HAP-1 (cell line): ENCODE measurements at regions not wholly inside any gene's neighbourhood (a gene's known extent, or its start where the extent isn't known, plus 50 kb on each side); places are given as distances from the start of the nearest gene placed in this dataset.
A peak's percentile ranks its signal among the peaks of the same experiment; 100 is the strongest.

Experiments
- DNase-seq, 2 experiments: peaks; one replicate each; pipeline ENCODE4 v3.0.0-alpha.2; 2016 to 2020; ENCODE audit warnings: low spot score in 2 of 2
- H3K27me3 ChIP-seq: fragments of 250-450 bp; sonication (Bioruptor Pico); 2 replicates; pipeline ENCODE4 v1.5.1; 2020; ENCODE audit warnings: low read depth, mild to moderate bottlenecking, moderate library complexity
- H3K36me3 ChIP-seq: fragments of 250-450 bp; sonication (Bioruptor Pico); replicated peaks from 2 replicates; pipeline ENCODE4 v1.5.1; 2020; ENCODE audit warnings: mild to moderate bottlenecking
- H3K4me1 ChIP-seq: fragments of 250-450 bp; sonication (Bioruptor Pico); 2 replicates; pipeline ENCODE4 v1.5.1; 2020; ENCODE audit warnings: mild to moderate bottlenecking
- H3K4me3 ChIP-seq: fragments of 250-450 bp; sonication (Bioruptor Pico); 2 replicates; pipeline ENCODE4 v1.5.1; 2020; ENCODE audit warnings: mild to moderate bottlenecking, moderate library complexity
- H3K9me3 ChIP-seq: fragments of 250-450 bp; sonication (Bioruptor Pico); 2 replicates; pipeline ENCODE4 v1.5.1; 2020; ENCODE audit warnings: mild to moderate bottlenecking, moderate library complexity
- in situ Hi-C: fragments of 300-500 bp; cut with MboI; formaldehyde crosslinking; loops from 3 replicates; pipeline ENCODE4 v1.14.3; 2020; ENCODE audit warnings: low sequenced_read_pairs, inconsistent platforms, mixed read lengths

- peaks cover 21% of the 10 kb centered on the region for H3K4me1 ChIP-seq
- in situ Hi-C loops, result no loop called here
- H3K27me3 ChIP-seq, result no peaks in the 10 kb centered on the region
- no peak overlapping the region for H3K4me3 ChIP-seq
- no peaks in the 10 kb centered on the region for H3K9me3 ChIP-seq
- DNase-seq, result no peak
- no peaks in the 10 kb centered on the region for H3K36me3 ChIP-seq
Observed at GRCh38 chr7:18125476-18125875, 97.8 kb upstream of the PRPS1L1 start.

GRCh38 chr7:18126281-18126680, 98.6 kb upstream of the PRPS1L1 start:
- no peak overlapping the region for H3K4me3 ChIP-seq
- DNase-seq, result no peak
- no peaks in the 10 kb centered on the region for H3K27me3 ChIP-seq
- peaks cover 21% of the 10 kb centered on the region for H3K4me1 ChIP-seq
- in situ Hi-C loops, result no loop called here
- H3K36me3 ChIP-seq, result no peaks in the 10 kb centered on the region
- no peaks in the 10 kb centered on the region for H3K9me3 ChIP-seq

- no peaks in the 10 kb centered on the region for H3K9me3 ChIP-seq
- H3K4me1 ChIP-seq, result peaks cover 21% of the 10 kb centered on the region
- DNase-seq, result peak; percentile 20 to 92
- in situ Hi-C loops, result no loop called here
- H3K4me3 ChIP-seq, result no peak overlapping the region
- no peaks in the 10 kb centered on the region for H3K36me3 ChIP-seq
- H3K27me3 ChIP-seq, result no peaks in the 10 kb centered on the region
Observed at GRCh38 chr7:18128846-18129245, 101.2 kb upstream of the PRPS1L1 start.

GRCh38 chr7:18132811-18133210, 105.2 kb upstream of the PRPS1L1 start:
- Histone ChIP-seq H3K27me3 (no peaks in the 10 kb centered on the region), H3K4me3 (no peak overlapping the region), H3K4me1 (peaks cover 16% of the 10 kb centered on the region), H3K9me3 (no peaks in the 10 kb centered on the region), H3K36me3 (no peaks in the 10 kb centered on the region)
- DNase-seq, result no peak
- in situ Hi-C loops, result no loop called here

- H3K9me3 ChIP-seq, result no peaks in the 10 kb centered on the region
- in situ Hi-C loops, result no loop called here
- H3K27me3 ChIP-seq, result no peaks in the 10 kb centered on the region
- DNase-seq, result no peak
- H3K4me3 ChIP-seq, result no peak overlapping the region
- peaks cover 9% of the 10 kb centered on the region for H3K4me1 ChIP-seq
- H3K36me3 ChIP-seq, result no peaks in the 10 kb centered on the region
Observed at GRCh38 chr7:18133921-18134320, 106.3 kb upstream of the PRPS1L1 start.

GRCh38 chr7:18140943-18141342, 113.3 kb upstream of the PRPS1L1 start:
- Histone ChIP-seq H3K27me3 (no peaks in the 10 kb centered on the region), H3K4me1 (peaks cover 13% of the 10 kb centered on the region), H3K4me3 (no peak overlapping the region), H3K9me3 (no peaks in the 10 kb centered on the region), H3K36me3 (no peaks in the 10 kb centered on the region)
- DNase-seq, result peak; percentile 47 to 94
- in situ Hi-C loops, result no loop called here

GRCh38 chr7:18144166-18144565, 116.5 kb upstream of the PRPS1L1 start:
- Histone ChIP-seq H3K4me1 (peaks cover 23% of the 10 kb centered on the region), H3K36me3 (no peaks in the 10 kb centered on the region), H3K9me3 (no peaks in the 10 kb centered on the region), H3K4me3 (no peak overlapping the region), H3K27me3 (no peaks in the 10 kb centered on the region)
- in situ Hi-C loops, result no loop called here
- DNase-seq, result no peak

GRCh38 chr7:18145160-18145559, 117.5 kb upstream of the PRPS1L1 start:
- DNase-seq, result no peak
- H3K27me3 ChIP-seq, result no peaks in the 10 kb centered on the region
- in situ Hi-C loops, result no loop called here
- H3K36me3 ChIP-seq, result no peaks in the 10 kb centered on the region
- no peaks in the 10 kb centered on the region for H3K9me3 ChIP-seq
- no peak overlapping the region for H3K4me3 ChIP-seq
- H3K4me1 ChIP-seq, result peaks cover 23% of the 10 kb centered on the region

- H3K36me3 ChIP-seq, result no peaks in the 10 kb centered on the region
- DNase-seq, result no peak
- peaks cover 11% of the 10 kb centered on the region for H3K4me1 ChIP-seq
- in situ Hi-C loops, result no loop called here
- no peaks in the 10 kb centered on the region for H3K9me3 ChIP-seq
- H3K27me3 ChIP-seq, result no peaks in the 10 kb centered on the region
- no peak overlapping the region for H3K4me3 ChIP-seq
Observed at GRCh38 chr7:18151422-18151821, 123.8 kb upstream of the PRPS1L1 start.

GRCh38 chr7:18153183-18153748, 125.6 kb upstream of the PRPS1L1 start:
- no peak overlapping the region for H3K4me3 ChIP-seq
- H3K27me3 ChIP-seq, result no peaks in the 10 kb centered on the region; the same call in 1 of the 2 replicates
- H3K36me3 ChIP-seq, result no peaks in the 10 kb centered on the region
- no peaks in the 10 kb centered on the region for H3K9me3 ChIP-seq
- DNase-seq, result no peak
- peaks cover 2% of the 10 kb centered on the region; the same call in 1 of the 2 replicates for H3K4me1 ChIP-seq
- in situ Hi-C loops, result no loop called here

GRCh38 chr7:18154726-18155125, 127.1 kb upstream of the PRPS1L1 start:
- Histone ChIP-seq H3K4me1 (peaks cover 2% of the 10 kb centered on the region; the same call in 1 of the 2 replicates), H3K36me3 (no peaks in the 10 kb centered on the region), H3K4me3 (no peak overlapping the region), H3K9me3 (no peaks in the 10 kb centered on the region), H3K27me3 (no peaks in the 10 kb centered on the region; the same call in 1 of the 2 replicates)
- in situ Hi-C loops, result no loop called here
- DNase-seq, result no peak

GRCh38 chr7:18157233-18157632, 129.6 kb upstream of the PRPS1L1 start:
- H3K4me1 ChIP-seq, result peaks cover 2% of the 10 kb centered on the region; the same call in 1 of the 2 replicates
- H3K36me3 ChIP-seq, result no peaks in the 10 kb centered on the region
- no peak overlapping the region for H3K4me3 ChIP-seq
- no peaks in the 10 kb centered on the region; the same call in 1 of the 2 replicates for H3K27me3 ChIP-seq
- DNase-seq, result no peak
- no peaks in the 10 kb centered on the region for H3K9me3 ChIP-seq
- in situ Hi-C loops, result no loop called here

GRCh38 chr7:18162657-18163056, 135.0 kb upstream of the PRPS1L1 start:
- no peak for DNase-seq
- in situ Hi-C loops, result no loop called here
- no peak overlapping the region for H3K4me3 ChIP-seq

GRCh38 chr7:18163091-18163490, 135.4 kb upstream of the PRPS1L1 start:
- H3K4me3 ChIP-seq, result no peak overlapping the region
- H3K4me1 ChIP-seq, result no peaks in the 10 kb centered on the region
- in situ Hi-C loops, result no loop called here
- no peaks in the 10 kb centered on the region for H3K36me3 ChIP-seq
- H3K9me3 ChIP-seq, result no peaks in the 10 kb centered on the region
- H3K27me3 ChIP-seq, result no peaks in the 10 kb centered on the region
- DNase-seq, result no peak

More at GRCh38 chr7:18162657-18163056, 135.0 kb upstream of the PRPS1L1 start:
- Histone ChIP-seq H3K36me3 (no peaks in the 10 kb centered on the region), H3K4me1 (no peaks in the 10 kb centered on the region), H3K9me3 (no peaks in the 10 kb centered on the region), H3K27me3 (no peaks in the 10 kb centered on the region; the same call in 1 of the 2 replicates)

GRCh38 chr7:18165166-18165565, 137.5 kb upstream of the PRPS1L1 start:
- Histone ChIP-seq H3K27me3 (no peaks in the 10 kb centered on the region), H3K4me3 (no peak overlapping the region), H3K4me1 (no peaks in the 10 kb centered on the region), H3K36me3 (no peaks in the 10 kb centered on the region), H3K9me3 (no peaks in the 10 kb centered on the region)
- no peak for DNase-seq
- in situ Hi-C loops, result no loop called here
